Fibroblast of mammary gland (primary cell): ENCODE measurements at regions not wholly inside any gene's neighbourhood (a gene's known extent, or its start where the extent isn't known, plus 50 kb on each side); places are given as distances from the start of the nearest gene placed in this dataset.
A peak's percentile ranks its signal among the peaks of the same experiment; 100 is the strongest.

Experiments
- DNase-seq: peaks from one replicate; pipeline ENCODE4 v3.0.0-alpha.2; 2010; ENCODE audit warnings: low read depth
- H3K4me3 ChIP-seq: 2 replicates; pipeline ENCODE4 v1.5.1; 2011; ENCODE audit warnings: low read depth, mild to moderate bottlenecking, low read length, moderate library complexity; ENCODE audit not compliant: control insufficient read depth
- CTCF ChIP-seq: conservative IDR thresholded peaks from 2 replicates; pipeline ENCODE4 v1.5.1; 2011; ENCODE audit warnings: low read depth, low read length, inconsistent platforms; ENCODE audit not compliant: control insufficient read depth, insufficient read depth

DNA sequence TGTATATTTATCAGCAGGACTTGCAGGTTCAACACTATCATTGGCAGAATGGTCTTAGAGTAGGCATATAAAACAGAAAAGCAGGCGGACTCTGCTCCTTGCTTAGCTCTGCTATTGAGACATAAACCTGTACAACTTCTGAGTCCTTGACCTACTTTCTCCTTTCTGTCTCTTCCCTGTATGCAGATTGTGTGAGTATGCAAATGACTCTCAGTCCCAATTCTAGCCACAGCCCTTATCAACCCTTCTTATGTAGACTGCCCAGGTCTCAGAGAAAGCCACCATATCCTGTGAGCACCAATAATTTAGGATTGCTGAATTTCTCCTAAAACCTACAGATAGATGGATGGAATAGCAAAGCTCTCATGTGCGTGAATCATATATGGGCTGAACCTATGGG lies 367.6 kb upstream of the DDI1 start:
- DNase-seq = no peak
- no peak overlapping the region for H3K4me3 ChIP-seq
- TF ChIP-seq CTCF = no peak

DNA sequence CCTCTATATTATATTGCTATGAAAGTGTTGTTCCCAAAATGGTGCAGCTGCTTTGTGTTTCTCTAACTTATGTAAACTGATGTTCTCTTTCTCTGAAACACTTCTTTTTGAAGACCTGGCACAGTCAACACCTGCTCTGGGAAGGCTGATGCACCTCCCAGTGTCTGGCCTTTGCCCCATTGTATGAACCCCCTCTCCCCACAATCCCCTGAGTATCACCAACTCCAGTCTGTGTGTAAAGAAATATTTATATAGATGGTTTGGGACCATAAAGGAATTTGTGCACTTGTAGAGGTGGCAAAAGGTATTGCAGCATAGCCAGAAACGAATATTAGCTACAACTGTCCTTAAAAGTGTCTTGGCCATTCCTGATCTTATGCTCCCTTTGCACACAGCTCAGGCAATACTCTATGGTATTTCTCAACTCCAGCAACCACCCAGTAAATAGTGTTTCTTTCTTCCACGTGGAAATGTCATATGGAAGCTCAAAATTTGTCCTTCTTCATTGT lies 365.2 kb upstream of the DDI1 start:
- DNase-seq = no peak
- TF ChIP-seq CTCF = peak; percentile 3
- no peak overlapping the region for H3K4me3 ChIP-seq

- peak; percentile 53 for DNase-seq
- TF ChIP-seq CTCF = no peak
- H3K4me3 ChIP-seq = no peak overlapping the region
These were observed 362.7 kb upstream of the DDI1 start for GRCh38 chr11:103673773-103674172.

DNA sequence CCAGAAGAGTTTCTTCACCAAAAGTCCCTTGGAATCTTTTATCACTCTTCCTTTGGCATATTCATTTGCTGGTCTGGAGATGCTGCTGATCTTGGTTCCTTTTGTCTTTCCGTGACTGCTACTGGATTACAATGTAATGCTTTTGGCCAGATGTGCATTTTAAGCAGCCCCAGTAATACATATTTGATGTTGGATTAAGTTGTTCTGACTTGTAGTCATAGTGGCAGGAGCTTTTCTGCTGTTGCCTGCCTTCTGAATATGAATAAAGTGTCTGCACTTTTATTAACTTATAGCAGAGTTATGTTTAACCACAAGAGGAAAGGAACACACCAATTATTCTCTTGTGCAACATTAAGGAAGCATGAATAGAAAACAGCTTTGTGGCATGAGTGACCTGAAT lies 360.0 kb upstream of the DDI1 start:
- H3K4me3 ChIP-seq = no peak overlapping the region
- no peak for TF ChIP-seq CTCF
- no peak for DNase-seq

- TF ChIP-seq CTCF = no peak
- no peak for DNase-seq
- no peak overlapping the region for H3K4me3 ChIP-seq
These were observed 355.6 kb upstream of the DDI1 start for GRCh38 chr11:103680826-103681225.

GRCh38 chr11:103681855-103682254 lies 354.6 kb upstream of the DDI1 start:
- H3K4me3 ChIP-seq = no peak overlapping the region
- no peak for DNase-seq
- no peak for TF ChIP-seq CTCF

DNA sequence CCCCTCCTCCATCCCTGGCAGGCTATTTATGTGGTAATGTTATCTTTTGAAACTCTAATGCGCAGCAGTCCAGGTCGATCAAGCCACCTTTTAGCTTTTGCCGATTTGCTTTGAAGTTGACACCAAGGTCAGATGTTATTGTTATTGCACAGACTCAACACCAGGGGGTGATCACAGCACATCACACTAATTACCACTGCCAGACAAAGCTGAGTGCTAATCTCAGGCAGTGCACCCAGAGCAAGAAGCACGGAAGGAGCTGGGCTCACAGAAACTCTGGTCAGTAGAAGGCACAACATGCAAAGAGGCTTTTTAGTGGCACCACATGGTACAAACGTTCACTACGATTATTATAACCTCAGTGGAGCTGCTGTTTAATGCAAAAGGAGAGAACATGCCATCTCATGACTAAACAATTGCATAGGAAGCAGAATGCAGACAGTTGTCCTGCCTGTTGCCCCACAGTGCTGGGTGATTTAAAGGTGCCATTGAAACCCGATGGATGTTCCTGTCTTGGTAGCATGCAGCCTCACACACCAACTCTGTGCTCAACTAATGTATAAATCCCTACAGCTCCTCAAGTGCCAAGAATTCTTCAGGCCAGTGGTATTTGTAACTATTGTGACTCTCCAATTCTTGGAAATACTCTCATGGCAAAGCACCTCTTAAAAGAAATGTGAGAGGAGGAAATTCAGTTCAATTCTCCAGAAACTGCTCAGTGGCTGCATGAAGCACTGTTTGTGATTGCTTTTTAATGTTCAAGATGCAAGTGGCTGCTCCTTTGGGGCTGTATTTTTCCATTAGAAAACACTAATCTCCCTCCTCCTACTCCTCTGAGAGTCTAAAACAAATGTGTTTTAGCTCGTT lies 353.9 kb upstream of the DDI1 start:
- TF ChIP-seq CTCF = peak; percentile 77
- peak; percentile 85 for DNase-seq
- H3K4me3 ChIP-seq = no peak overlapping the region
